ENCODE measurements at regions not wholly inside any gene's neighbourhood (a gene's known extent, or its start where the extent isn't known, plus 50 kb on each side); places are given as distances from the start of the nearest gene placed in this dataset.

DNA sequence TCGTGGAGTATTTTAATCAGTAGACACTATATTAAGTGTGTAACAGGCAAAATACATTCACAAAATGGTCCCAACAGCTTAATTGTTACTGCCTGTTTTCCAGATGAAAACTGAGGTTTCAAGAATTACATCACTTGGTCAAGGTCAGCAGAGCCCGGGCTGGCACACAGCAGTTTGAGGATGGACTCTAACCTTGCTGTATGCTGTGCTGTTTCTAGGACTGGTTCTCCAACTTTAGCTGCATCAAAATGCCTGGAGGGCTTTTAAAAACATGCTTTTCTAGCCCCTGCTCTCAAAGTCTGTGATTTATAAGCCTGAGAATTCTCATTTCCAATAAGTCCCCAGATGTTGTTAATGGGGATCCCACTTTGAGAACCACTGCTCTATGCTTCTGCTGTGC lies 247.1 kb upstream of the FZD8 start:
- TF ChIP-seq EZH2 (IDR thresholded peaks at IDR 0.05; ENCODE audit: low read depth) = no peak
- TF ChIP-seq, protein P1, sequence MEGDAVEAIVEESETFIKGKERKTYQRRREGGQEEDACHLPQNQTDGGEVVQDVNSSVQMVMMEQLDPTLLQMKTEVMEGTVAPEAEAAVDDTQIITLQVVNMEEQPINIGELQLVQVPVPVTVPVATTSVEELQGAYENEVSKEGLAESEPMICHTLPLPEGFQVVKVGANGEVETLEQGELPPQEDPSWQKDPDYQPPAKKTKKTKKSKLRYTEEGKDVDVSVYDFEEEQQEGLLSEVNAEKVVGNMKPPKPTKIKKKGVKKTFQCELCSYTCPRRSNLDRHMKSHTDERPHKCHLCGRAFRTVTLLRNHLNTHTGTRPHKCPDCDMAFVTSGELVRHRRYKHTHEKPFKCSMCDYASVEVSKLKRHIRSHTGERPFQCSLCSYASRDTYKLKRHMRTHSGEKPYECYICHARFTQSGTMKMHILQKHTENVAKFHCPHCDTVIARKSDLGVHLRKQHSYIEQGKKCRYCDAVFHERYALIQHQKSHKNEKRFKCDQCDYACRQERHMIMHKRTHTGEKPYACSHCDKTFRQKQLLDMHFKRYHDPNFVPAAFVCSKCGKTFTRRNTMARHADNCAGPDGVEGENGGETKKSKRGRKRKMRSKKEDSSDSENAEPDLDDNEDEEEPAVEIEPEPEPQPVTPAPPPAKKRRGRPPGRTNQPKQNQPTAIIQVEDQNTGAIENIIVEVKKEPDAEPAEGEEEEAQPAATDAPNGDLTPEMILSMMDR (conservative IDR thresholded peaks at IDR 0.05) = no peak
